ENCODE measurements at regions not wholly inside any gene's neighbourhood (a gene's known extent, or its start where the extent isn't known, plus 50 kb on each side); places are given as distances from the start of the nearest gene placed in this dataset.

- no peaks in the 10 kb centered on the region for H4K20me1 ChIP-seq (ENCODE audit: insufficient read depth, low read length)
- no peaks in the 10 kb centered on the region for H3K79me2 ChIP-seq (ENCODE audit: insufficient read depth, low read length)
- H3K27ac ChIP-seq (ENCODE audit: low read length) = no peak overlapping the region
- H2AFZ ChIP-seq (ENCODE audit: low read depth, low read length) = no peak overlapping the region
- ATAC-seq (ENCODE audit: insufficient read depth, low read depth) = no peak
- H3K36me3 ChIP-seq (ENCODE audit: insufficient read depth, low read length) = no peaks in the 10 kb centered on the region
- no peak overlapping the region for H3K4me3 ChIP-seq (ENCODE audit: low read depth in 1 of 2, low read length in 2 of 2)
- peaks cover 5% of the 10 kb centered on the region for H3K9me3 ChIP-seq (ENCODE audit: insufficient read depth, low read length, severe bottlenecking)
- H3K9ac ChIP-seq (ENCODE audit: low read depth, low read length) = no peak overlapping the region
- no peaks in the 10 kb centered on the region for H3K27me3 ChIP-seq (ENCODE audit: insufficient read depth, low read length, poor library complexity)
- no peak for TF ChIP-seq CTCF (IDR thresholded peaks at IDR 0.05; ENCODE audit: borderline replicate concordance, extremely low read depth, low read length, poor library complexity, severe bottlenecking)
- TF ChIP-seq EZH2 (IDR thresholded peaks at IDR 0.05; ENCODE audit: borderline replicate concordance, low read depth, low read length, severe bottlenecking) = no peak
- H3K4me2 ChIP-seq (ENCODE audit: insufficient read depth, low read length) = no peak overlapping the region
- no peaks in the 10 kb centered on the region for H3K4me1 ChIP-seq (ENCODE audit: insufficient read depth, low read length)
- DNase-seq = no peak
Measured at GRCh38 chr3:3405131-3405530, 225.6 kb upstream of the CRBN start.

- Histone ChIP-seq H3K4me2 (ENCODE audit: insufficient read depth, low read length) (no peak overlapping the region), H3K79me2 (ENCODE audit: insufficient read depth, low read length) (no peaks in the 10 kb centered on the region), H3K9ac (ENCODE audit: low read depth, low read length) (no peak overlapping the region), H3K27me3 (ENCODE audit: insufficient read depth, low read length, poor library complexity) (no peaks in the 10 kb centered on the region), H3K27ac (ENCODE audit: low read length) (no peak overlapping the region), H3K4me1 (ENCODE audit: insufficient read depth, low read length) (no peaks in the 10 kb centered on the region), H3K36me3 (ENCODE audit: insufficient read depth, low read length) (no peaks in the 10 kb centered on the region), H3K9me3 (ENCODE audit: insufficient read depth, low read length, severe bottlenecking) (peaks cover 5% of the 10 kb centered on the region), H4K20me1 (ENCODE audit: insufficient read depth, low read length) (no peaks in the 10 kb centered on the region), H3K4me3 (ENCODE audit: low read depth in 1 of 2, low read length in 2 of 2) (no peak overlapping the region), H2AFZ (ENCODE audit: low read depth, low read length) (no peak overlapping the region)
- DNase-seq (no peak), ATAC-seq (ENCODE audit: insufficient read depth, low read depth) (no peak)
- TF ChIP-seq EZH2 (IDR thresholded peaks at IDR 0.05; ENCODE audit: borderline replicate concordance, low read depth, low read length, severe bottlenecking) = no peak
- no peak for TF ChIP-seq CTCF (IDR thresholded peaks at IDR 0.05; ENCODE audit: borderline replicate concordance, extremely low read depth, low read length, poor library complexity, severe bottlenecking)
Measured at GRCh38 chr3:3403700-3404099, 224.2 kb upstream of the CRBN start.

GRCh38 chr3:3392946-3393345, 213.5 kb upstream of the CRBN start:
- no peak for DNase-seq
- H3K27ac ChIP-seq (ENCODE audit: low read length) = no peak overlapping the region

More at GRCh38 chr3:3392946-3393345, 213.5 kb upstream of the CRBN start:
- no peak for TF ChIP-seq CTCF (IDR thresholded peaks at IDR 0.05; ENCODE audit: borderline replicate concordance, extremely low read depth, low read length, poor library complexity, severe bottlenecking)
- no peak for TF ChIP-seq EZH2 (IDR thresholded peaks at IDR 0.05; ENCODE audit: borderline replicate concordance, low read depth, low read length, severe bottlenecking)
- no peak overlapping the region for H3K9ac ChIP-seq (ENCODE audit: low read depth, low read length)
- H3K27me3 ChIP-seq (ENCODE audit: insufficient read depth, low read length, poor library complexity) = no peaks in the 10 kb centered on the region
- no peaks in the 10 kb centered on the region for H4K20me1 ChIP-seq (ENCODE audit: insufficient read depth, low read length)
- H3K36me3 ChIP-seq (ENCODE audit: insufficient read depth, low read length) = no peaks in the 10 kb centered on the region
- H3K9me3 ChIP-seq (ENCODE audit: insufficient read depth, low read length, severe bottlenecking) = no peaks in the 10 kb centered on the region
- H2AFZ ChIP-seq (ENCODE audit: low read depth, low read length) = no peak overlapping the region
- no peaks in the 10 kb centered on the region for H3K79me2 ChIP-seq (ENCODE audit: insufficient read depth, low read length)
- ATAC-seq (ENCODE audit: insufficient read depth, low read depth) = no peak
- no peak overlapping the region for H3K4me3 ChIP-seq (ENCODE audit: low read depth in 1 of 2, low read length in 2 of 2)
- no peaks in the 10 kb centered on the region for H3K4me1 ChIP-seq (ENCODE audit: insufficient read depth, low read length)
- no peak overlapping the region for H3K4me2 ChIP-seq (ENCODE audit: insufficient read depth, low read length)
